ENCODE measurements at regions not wholly inside any gene's neighbourhood (a gene's known extent, or its start where the extent isn't known, plus 50 kb on each side); places are given as distances from the start of the nearest gene placed in this dataset.
"Not testable (repeated sequence)": the region's sequence is repeated elsewhere in the genome, so short reads cannot be mapped to it uniquely, and the experiment has no call there.

DNA sequence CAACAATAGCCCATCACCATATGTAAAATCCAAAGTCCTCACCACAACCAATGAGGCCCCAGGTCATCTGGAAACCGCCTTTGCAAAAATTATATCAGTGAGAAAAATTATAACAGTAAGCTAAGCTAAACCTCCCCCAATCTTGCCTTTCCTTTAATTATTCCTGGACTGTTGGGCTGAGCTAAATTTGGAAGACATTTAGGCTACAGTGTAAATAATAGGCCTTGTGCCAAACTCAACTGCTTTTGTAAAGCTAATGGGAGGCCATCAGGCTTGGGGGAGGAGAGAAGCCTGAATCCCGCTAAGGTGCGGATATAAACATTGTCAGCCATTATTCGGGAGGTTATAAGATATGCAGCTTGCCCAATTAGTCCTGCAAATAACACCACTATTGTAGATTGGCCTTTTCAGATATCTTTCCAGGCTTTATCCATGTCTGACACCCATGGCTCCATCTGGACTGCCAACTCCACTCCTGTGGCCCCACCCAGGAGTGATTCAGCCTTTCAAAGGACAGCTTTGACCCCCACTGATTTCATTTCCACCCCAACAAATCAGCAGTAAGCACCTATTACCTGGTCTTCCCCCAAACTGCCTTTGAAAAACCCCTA lies 53.0 kb upstream of the CA12 start:
- DNase-seq: no peak

- DNase-seq: no peak
These were observed 53.7 kb upstream of the CA12 start for GRCh38 chr15:63435204-63435820.

- no peak for DNase-seq
These were observed 54.7 kb upstream of the CA12 start for GRCh38 chr15:63436341-63436740.

DNA sequence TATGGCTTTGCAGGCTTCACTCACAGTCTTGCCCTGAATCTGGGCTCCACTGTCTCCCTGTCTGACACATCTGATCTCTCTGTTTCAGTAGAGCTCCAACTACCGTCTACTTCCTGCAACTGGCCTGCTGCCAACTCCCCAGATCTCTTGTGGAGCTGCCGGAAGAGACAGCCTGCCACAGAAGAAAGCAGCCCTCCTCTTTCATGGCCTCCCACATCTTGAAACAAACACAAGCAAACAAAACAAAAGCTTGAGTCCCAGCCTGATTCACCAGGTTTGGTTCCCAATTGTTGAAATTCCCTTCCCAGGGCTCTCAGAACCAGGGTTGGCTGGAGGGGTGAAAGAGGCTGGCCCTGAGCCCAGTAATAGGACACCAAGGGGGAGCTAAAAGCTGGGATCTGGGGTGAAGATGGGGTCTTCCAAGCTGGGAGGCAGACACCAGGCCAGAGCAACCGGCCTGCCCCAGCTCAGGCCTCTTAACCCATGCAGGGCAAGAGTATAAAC lies 55.3 kb upstream of the CA12 start:
- DNase-seq: peak; percentile 38

DNA sequence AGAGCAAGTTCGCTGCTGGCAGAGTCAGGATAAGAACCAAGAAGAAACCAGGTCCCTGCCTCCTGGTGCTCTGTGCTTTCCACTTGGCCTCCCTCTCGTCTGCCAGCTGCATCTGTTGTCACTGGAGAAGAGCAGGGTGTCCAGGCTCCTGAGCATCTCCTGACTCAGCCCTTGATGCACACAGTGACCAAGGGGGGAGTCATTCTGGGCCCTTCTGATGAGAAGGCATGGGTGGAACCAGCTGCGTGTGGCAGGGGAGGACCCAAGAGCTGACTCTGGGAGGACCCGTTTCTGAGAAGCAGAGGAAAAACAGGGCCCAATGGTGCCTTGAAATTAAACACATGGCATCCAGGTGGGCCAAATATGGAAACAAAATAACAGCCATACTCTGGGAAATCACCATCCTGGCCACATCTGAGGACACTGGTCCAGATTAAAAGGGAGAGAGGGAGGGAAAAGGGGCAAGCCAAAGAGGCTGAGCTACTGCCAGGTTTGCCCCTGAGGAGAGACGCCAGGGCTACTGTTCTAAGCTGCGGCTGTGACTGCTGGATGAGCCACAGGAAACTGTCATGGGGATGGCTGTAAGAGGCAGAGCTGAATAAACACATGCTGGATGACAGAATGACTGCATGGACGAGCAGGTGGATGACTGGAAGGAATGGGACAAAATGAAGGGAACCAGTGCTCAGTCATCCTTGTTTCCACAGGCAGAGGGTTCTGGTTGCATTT lies 58.1 kb upstream of the CA12 start:
- DNase-seq: no peak

- DNase-seq: no peak
These were observed 58.6 kb upstream of the CA12 start for GRCh38 chr15:63440265-63440648.

GRCh38 chr15:63440756-63441155 lies 59.1 kb upstream of the CA12 start:
- no peak for DNase-seq

DNA sequence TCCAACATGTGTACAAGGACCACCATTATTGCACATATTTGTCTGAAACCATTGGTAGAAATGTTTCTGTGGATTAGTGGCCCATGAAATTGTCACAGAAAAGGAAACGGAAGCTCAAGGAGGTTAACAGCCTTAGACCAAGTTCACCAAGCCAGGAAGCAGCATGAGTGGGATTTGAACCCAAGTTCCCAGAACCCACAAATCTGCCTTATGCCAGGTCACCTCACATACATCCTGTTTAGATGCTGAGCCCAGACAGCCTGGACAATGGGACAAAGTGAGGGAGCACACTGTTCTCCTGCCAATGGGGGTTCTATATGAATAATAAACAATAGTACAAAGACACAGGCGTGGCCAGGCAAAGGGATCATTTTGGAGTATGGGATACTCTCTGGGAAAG lies 59.6 kb upstream of the CA12 start:
- no peak for DNase-seq

GRCh38 chr15:63442080-63442479 lies 60.4 kb upstream of the CA12 start:
- no peak for DNase-seq

GRCh38 chr15:63444611-63445010 lies 59.8 kb upstream of the USP3 start:
- no peak for DNase-seq

DNA sequence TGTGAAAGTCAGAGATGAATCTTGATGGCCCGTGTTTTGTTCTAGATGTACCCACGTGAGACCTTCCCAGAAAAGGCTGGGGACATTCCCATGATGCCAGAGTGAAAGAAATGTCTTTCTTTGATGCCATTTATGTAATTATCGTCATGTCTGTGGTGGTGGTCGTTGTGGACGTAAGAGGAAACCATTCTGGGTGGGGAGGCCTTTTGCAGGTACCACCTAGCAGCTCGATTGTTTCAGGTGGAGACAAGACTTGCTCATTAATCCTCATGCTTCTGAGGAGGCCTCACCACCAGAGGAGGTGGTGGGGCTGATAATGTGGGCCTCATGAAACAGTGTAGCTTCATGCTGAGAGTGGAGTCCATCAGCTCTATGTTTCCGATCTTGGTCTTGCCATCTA lies 58.1 kb upstream of the USP3 start:
- no peak for DNase-seq

DNA sequence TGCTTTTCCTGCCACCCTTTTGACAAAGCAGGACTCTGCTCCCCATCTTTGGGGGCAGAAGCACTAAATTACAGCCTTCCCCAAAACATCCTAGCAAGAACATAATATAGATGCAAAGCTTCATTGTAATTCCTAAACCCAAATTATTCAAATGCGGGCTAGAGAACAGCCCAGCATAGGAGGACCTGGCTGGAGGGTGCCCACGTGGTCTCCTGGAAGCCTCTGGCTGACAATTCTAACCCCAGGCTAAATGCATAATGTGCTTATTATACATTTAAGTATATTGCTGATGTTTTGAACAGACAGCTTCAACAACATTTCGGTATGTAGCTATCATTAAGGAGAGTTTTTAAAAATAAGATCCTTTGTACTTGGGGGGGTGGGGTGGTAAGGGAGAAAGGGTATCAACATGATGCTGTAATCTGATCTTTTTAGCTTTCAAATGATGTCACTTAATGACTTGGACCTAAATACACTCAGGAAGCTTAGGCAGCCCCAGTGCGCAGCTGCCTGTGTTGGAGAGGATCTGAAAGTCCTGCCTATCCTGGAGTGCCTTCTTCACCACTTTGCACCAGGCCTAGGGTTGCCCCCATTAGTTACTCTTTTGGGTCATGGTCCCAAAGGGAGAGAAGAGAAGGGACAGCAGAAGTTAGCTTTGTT lies 57.2 kb upstream of the USP3 start:
- no peak for DNase-seq

DNA sequence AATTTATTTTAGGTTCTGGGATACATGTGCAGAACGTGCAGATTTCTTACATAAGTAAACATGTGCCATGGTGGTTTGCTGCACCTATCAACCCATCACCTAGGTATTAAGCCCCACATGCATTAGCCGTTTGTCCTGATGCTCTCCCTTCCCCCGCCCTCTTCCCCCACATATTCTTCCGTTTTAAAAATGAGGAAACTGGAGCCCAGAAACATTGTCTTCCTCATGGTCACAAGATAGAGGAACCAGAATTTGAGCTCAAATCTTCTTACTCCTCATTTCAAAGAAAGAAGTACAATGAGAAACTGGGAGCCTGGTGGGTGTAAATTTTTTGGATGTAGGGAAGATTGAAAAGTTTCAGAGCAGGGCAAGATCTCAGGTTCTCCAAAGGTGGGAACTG lies 56.1 kb upstream of the USP3 start:
- no peak for DNase-seq

DNA sequence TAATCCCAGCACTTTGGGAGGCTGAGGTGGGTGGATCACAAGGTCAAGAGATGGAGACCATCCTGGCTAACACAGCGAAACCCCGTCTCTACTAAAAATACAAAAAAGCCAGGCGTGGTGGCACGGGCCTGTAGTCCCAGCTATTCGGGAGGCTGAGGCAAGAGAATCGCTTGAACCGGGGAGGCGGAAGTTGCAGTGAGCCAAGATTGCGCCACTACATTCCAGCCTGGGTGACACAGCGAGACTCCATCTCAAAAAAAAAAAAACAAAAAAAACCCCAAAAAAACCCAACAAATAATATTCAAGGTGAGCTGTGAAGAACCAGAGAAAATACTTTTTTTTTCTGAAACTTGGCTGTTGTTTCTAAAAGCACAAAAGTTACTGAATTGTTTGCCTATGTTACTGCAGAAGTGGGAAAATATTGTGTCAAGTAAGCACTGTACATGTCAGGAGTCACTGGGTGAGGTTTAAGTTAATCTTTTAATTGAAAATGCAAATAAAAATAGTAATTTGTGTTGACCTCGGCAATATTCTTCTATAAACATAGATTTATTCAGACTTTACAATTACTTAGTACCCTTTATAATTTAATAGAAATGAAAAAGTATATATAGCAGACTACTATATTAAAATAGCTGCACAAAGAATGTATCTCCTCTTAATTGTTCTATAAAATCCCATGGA lies 55.4 kb upstream of the USP3 start:
- not testable (repeated sequence) for DNase-seq

DNA sequence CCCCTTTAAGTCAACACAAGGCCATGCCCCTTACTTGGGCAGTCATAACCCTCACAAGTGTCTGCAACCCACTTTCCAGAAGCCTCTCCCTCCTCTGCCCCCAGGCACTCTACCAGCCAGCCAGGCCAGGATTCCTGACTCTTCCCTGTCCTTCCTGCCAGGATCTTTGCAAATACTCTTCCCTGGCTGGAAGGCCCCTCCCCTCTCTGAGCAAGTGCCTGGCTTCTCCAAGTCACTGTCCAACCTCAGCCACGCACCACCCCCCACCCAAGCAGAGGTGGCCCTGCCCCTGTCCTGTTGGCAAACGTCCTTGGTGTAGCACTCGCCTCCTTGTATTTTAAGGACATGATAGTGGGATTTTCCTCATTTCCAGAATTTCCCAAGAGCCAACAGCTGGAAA lies 54.7 kb upstream of the USP3 start:
- no peak for DNase-seq

- DNase-seq: no peak
These were observed 53.5 kb upstream of the USP3 start for GRCh38 chr15:63450884-63451225.

GRCh38 chr15:63451671-63452315 lies 52.6 kb upstream of the USP3 start:
- no peak for DNase-seq

GRCh38 chr15:63452552-63453136 lies 51.7 kb upstream of the USP3 start:
- no peak for DNase-seq

- DNase-seq: no peak
These were observed 51.0 kb upstream of the USP3 start for GRCh38 chr15:63453186-63453905.

DNA sequence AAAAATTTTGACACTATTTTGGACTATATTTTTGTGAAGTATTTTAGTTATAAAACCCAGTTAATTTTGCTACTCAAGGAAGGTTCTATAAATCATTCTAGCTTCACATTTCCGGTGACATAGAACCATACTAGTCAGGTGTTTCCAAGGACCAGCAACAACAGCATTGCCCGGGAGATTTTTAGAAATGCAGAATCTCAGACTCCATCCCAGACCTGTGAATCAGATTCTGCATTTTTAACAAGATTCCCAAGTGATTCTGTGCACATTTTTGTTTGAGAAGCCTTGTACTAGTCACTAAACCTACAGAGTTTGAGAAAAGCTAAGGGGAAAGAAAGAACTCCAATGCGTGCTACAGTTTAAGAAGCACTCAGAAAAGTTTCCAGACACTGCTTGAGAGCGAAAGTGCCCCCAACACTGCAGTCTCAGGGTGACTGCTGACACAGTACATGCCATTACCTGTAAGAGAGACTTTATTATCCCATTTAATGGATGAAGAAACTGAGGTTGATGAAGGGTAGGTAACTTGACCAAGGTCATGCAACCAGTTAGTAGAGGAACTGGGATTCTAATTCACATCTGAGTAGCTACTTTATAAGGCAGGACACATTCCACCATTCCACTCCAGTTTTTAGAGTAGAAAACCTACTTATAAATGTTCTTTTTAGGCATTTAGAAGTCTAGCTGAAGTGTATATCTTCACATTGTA lies 49.7 kb upstream of the USP3 start:
- no peak for DNase-seq

Data from GOT3 (cell line).